Heart left ventricle (tissue), 16 donors: ENCODE measurements at regions not wholly inside any gene's neighbourhood (a gene's known extent, or its start where the extent isn't known, plus 50 kb on each side); places are given as distances from the start of the nearest gene placed in this dataset.

Experiments
- ATAC-seq, 4 donors: fragments of 200-7000 bp; cut with Tn5 transposase; one replicate each; pipeline ENCODE4 v1.9.1; 2020 to 2022; ENCODE audit warnings: moderate library complexity in 4 of 4, mild to moderate bottlenecking in 3 of 4, moderate number of reproducible peaks in 1 of 4
- DNase-seq, 5 donors: peaks; one replicate each; pipeline ENCODE4 v3.0.0-alpha.2; 2020
- H3K27ac ChIP-seq, 12 donors: fragments of 200-600 bp; sonication (generic) in 4 of 12; one replicate each; pipeline versions ENCODE4 v1.5.0 to v1.8.0; 2016 to 2022; ENCODE audit warnings: mild to moderate bottlenecking in 2 of 12
- H3K27me3 ChIP-seq, 9 donors: fragments of 200-600 bp; sonication (generic) in 2 of 9; one replicate each; pipeline versions ENCODE4 v1.5.1 to v1.8.0; 2016 to 2022; ENCODE audit warnings: mild to moderate bottlenecking in 3 of 9
- H3K36me3 ChIP-seq, 9 donors: fragments of 200-600 bp; sonication (generic) in 2 of 9; one replicate each; pipeline versions ENCODE4 v1.5.0 to v1.8.0; 2018 to 2022; ENCODE audit warnings: mild to moderate bottlenecking in 2 of 9
- H3K4me1 ChIP-seq, 12 donors: fragments of 200-600 bp; sonication (generic) in 4 of 12; one replicate each; pipeline versions ENCODE4 v1.5.0 to v1.8.0; 2016 to 2022; ENCODE audit warnings: mild to moderate bottlenecking in 3 of 12
- H3K4me3 ChIP-seq, 12 donors: fragments of 200-600 bp; sonication (generic) in 4 of 12; one replicate each; pipeline versions ENCODE4 v1.5.0 to v1.8.0; 2017 to 2022; ENCODE audit warnings: mild to moderate bottlenecking in 9 of 12, moderate library complexity in 4 of 12
- H3K9me3 ChIP-seq, 12 donors: fragments of 200-600 bp; sonication (generic) in 4 of 12; one replicate each; pipeline versions ENCODE4 v1.5.0 to v1.8.0; 2016 to 2022; ENCODE audit warnings: mild to moderate bottlenecking in 1 of 12
- CTCF ChIP-seq, 12 donors: fragments of 200-600 bp; sonication (generic) in 4 of 12; IDR thresholded peaks; one replicate each; pipeline versions ENCODE4 v1.5.0 to v1.8.0; 2018 to 2022; ENCODE audit warnings: antibody characterized with exemption in 12 of 12, mild to moderate bottlenecking in 5 of 12
- POLR2A ChIP-seq, 2 donors: fragments of 450-650 bp; IDR thresholded peaks; one replicate each; pipeline ENCODE4 v1.6.1; 2017; ENCODE audit warnings: antibody characterized with exemption in 2 of 2, mild to moderate bottlenecking in 2 of 2, moderate library complexity in 2 of 2
- WGBS, 4 donors: extraction: QIAGEN DNeasy Blood & Tissue Kit in 2 of 4; methylation state at CpG; one replicate each; pipeline versions ENCODE4 v1.1.5 to v1.1.7; 2013 to 2018; 5-methylcytosine and 5-hydroxymethylcytosine counted together
- intact Hi-C, 10 donors: fragments of 100-400 bp; cut with DNase I; formaldehyde crosslinking; loops; one replicate each; pipeline versions ENCODE4 v1.11.1 to v1.14.2; 2022
- donor health status: ischemic (EF 13 %, LVEDD 7.1; RV severe dilation, severe dysfunction).
- donor health status: healthy with polysubstance abuse.
- donor health status: DM: no; HTN: yes; CAD: no.
- donor health status: DM: no; HTN: no; CAD: no.
- donor health status: ischemic (EF 25% LVEDD 6.9; RV normal size, moderate dysfunction).
- donor health status: ischemic (EF 25% LVEDD 5.7; RV mildly dilated, moderate dysfunction).
- donor health status: healthy.
- donor health status: DM: yes; HTN: yes; CAD: no.
- donor health status: ischemic (EF 35%, LVEDD 5.7; RV mildly dilated, moderate dysfunction).
- donor health status: nonischemic (EF 11% LVEDD 7.7; RV severe dilation, severe dysfunction).
- donor health status: DM: yes; HTN: yes; CAD: no.
- donor health status: PGD.
- donor health status: ischemic (EF 29% LVEDD 5.4; RV normal size, mild dysfunction).
- donor health status: nonischemic (EF 23%, LVEDD 6.1; RV moderate dilation, normal function).

GRCh38 chr12:31215518-31216232 is 110.3 kb downstream of the SINHCAF start:
- Histone ChIP-seq H3K27ac (no peak overlapping the region), H3K27me3 (no peaks in the 10 kb centered on the region), H3K4me3 (no peak overlapping the region), H3K4me1 (peaks cover 0 to 6% (median 0%) of the 10 kb centered on the region in 12 donors), H3K9me3 (no peaks in the 10 kb centered on the region), H3K36me3 (no peaks in the 10 kb centered on the region)
- 47 to 66% (median 52%) methylated on average over 6 of the region's 6 CpGs for WGBS, 4 donors
- peak; percentile 81 to 91 (median 86) for ATAC-seq
- peak in 7 of 12 donors; percentile 14 to 30 (median 19) for TF ChIP-seq CTCF (IDR thresholded peaks at IDR 0.05)
- no peak for TF ChIP-seq POLR2A (IDR thresholded peaks at IDR 0.05)
- peak in 4 of 5 donors; percentile 48 to 77 (median 57) for DNase-seq
- intact Hi-C loops = no loop called here

GRCh38 chr12:31216479-31216878 is 109.5 kb downstream of the SINHCAF start:
- TF ChIP-seq CTCF (IDR thresholded peaks at IDR 0.05) (no peak), POLR2A (IDR thresholded peaks at IDR 0.05) (no peak)
- no peak overlapping the region for H3K27ac ChIP-seq
- no peaks in the 10 kb centered on the region for H3K36me3 ChIP-seq
- ATAC-seq (no peak), DNase-seq (no peak)
- no peaks in the 10 kb centered on the region for H3K27me3 ChIP-seq
- H3K4me1 ChIP-seq = peaks cover 0 to 6% (median 0%) of the 10 kb centered on the region in 12 donors
- H3K4me3 ChIP-seq = no peak overlapping the region
- no peaks in the 10 kb centered on the region for H3K9me3 ChIP-seq
- WGBS, 4 donors = 61 to 78% (median 70%) methylated on average over 2 of the region's 2 CpGs
- intact Hi-C loops = no loop called here

- TF ChIP-seq CTCF (IDR thresholded peaks at IDR 0.05) = no peak
- no peak for TF ChIP-seq POLR2A (IDR thresholded peaks at IDR 0.05)
- 67 to 73% (median 68%) methylated on average over 19 of the region's 19 CpGs for WGBS, 4 donors
- Histone ChIP-seq H3K27ac (no peak overlapping the region), H3K36me3 (no peaks in the 10 kb centered on the region), H3K4me1 (peaks cover 0 to 6% (median 0%) of the 10 kb centered on the region in 12 donors), H3K4me3 (no peak overlapping the region), H3K27me3 (no peaks in the 10 kb centered on the region), H3K9me3 (no peaks in the 10 kb centered on the region)
- no peak for ATAC-seq
- intact Hi-C loops = no loop called here
- DNase-seq = no peak
These were observed 108.4 kb downstream of the SINHCAF start for GRCh38 chr12:31217356-31218130.
